ENCODE measurements at regions not wholly inside any gene's neighbourhood (a gene's known extent, or its start where the extent isn't known, plus 50 kb on each side); places are given as distances from the start of the nearest gene placed in this dataset.

DNA sequence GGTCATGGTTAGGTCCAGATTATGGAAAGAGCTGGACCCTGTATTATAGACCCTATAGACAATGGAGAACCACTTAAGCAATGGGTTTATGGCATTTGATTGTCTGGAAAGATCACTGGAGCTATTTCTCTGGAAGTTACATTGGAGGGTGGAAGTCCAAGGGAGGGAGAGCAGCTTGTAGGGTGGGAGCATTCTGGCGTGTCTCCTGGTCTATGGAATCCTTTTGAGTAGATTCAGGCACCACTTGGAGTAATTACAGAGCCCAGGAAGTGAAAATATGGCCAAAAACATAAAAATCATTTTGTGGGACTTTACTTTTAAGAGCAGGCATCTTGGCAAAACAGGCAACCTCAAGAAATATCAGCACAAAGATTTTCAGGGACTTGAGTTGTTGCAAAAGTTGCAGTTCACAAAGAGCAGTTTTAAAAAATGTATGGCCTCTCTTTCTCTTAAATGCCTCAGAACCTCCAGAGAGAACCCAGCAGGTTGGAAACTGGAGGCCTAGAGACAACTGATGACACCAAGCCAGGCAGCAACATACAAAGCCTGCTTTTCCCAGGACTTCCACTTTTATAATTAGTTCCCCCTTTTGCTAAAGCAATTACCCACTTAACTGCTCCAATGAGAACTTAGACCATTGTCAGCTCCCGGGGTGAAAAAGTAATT lies 331.0 kb downstream of the MYCN start:
- no peak overlapping the region for H3K27ac ChIP-seq (ENCODE audit: low read length)
- no peaks in the 10 kb centered on the region for H3F3A ChIP-seq (ENCODE audit: insufficient read depth, low read length, poor library complexity, severe bottlenecking)
- H3K27me3 ChIP-seq (ENCODE audit: insufficient read depth, low read depth, low read length): no peaks in the 10 kb centered on the region
- H3K9me2 ChIP-seq (ENCODE audit: insufficient read depth, low read length): no peaks in the 10 kb centered on the region
- H3K4me3 ChIP-seq (ENCODE audit: low read length): no peak overlapping the region
- H3K9ac ChIP-seq (ENCODE audit: low read length): no peak overlapping the region
- H2AFZ ChIP-seq (ENCODE audit: low read depth, low read length): no peak overlapping the region
- no peaks in the 10 kb centered on the region for H3K36me3 ChIP-seq (ENCODE audit: insufficient read depth, low read length)
- H4K20me1 ChIP-seq (ENCODE audit: insufficient read depth): no peaks in the 10 kb centered on the region
- H3K9me3 ChIP-seq (ENCODE audit: low read length): no peaks in the 10 kb centered on the region
- TF ChIP-seq RAD21 (conservative IDR thresholded peaks at IDR 0.05): no peak
- H3K79me2 ChIP-seq (replicated peaks; ENCODE audit: insufficient read depth, low read length): no peaks in the 10 kb centered on the region
- no peak overlapping the region for H3K4me2 ChIP-seq (ENCODE audit: low read length)

DNA sequence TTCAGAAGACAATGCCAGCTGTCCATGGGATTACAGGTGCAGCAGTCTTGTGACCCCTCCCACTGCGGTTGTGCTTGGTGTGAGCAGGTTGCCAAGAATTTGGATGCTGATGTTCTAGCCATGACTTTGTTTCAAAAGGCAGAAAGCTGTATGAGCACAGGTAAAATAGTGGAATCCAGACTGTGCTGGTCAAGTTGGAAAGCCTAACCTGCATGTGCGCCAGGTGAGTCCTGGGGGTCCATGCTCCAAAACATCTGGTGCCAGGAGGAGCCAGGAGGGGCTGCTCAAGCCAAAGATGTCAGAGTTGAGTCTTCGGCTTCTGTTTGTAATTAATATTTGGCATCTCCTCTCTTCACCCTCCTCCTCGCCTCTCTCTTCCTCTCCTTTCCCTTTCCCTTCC lies 330.1 kb downstream of the MYCN start:
- H3K27ac ChIP-seq (ENCODE audit: low read length): no peak overlapping the region
- no peak overlapping the region for H3K4me3 ChIP-seq (ENCODE audit: low read length)
- H4K20me1 ChIP-seq (ENCODE audit: insufficient read depth): no peaks in the 10 kb centered on the region

More for the DNA sequence above, 330.1 kb downstream of the MYCN start:
- Histone ChIP-seq H3K4me2 (ENCODE audit: low read length) (no peak overlapping the region), H3K9ac (ENCODE audit: low read length) (no peak overlapping the region), H3K36me3 (ENCODE audit: insufficient read depth, low read length) (no peaks in the 10 kb centered on the region), H2AFZ (ENCODE audit: low read depth, low read length) (no peak overlapping the region), H3K9me3 (ENCODE audit: low read length) (no peaks in the 10 kb centered on the region), H3K27me3 (ENCODE audit: insufficient read depth, low read depth, low read length) (no peaks in the 10 kb centered on the region), H3K9me2 (ENCODE audit: insufficient read depth, low read length) (no peaks in the 10 kb centered on the region), H3F3A (ENCODE audit: insufficient read depth, low read length, poor library complexity, severe bottlenecking) (no peaks in the 10 kb centered on the region), H3K79me2 (replicated peaks; ENCODE audit: insufficient read depth, low read length) (no peaks in the 10 kb centered on the region)
- TF ChIP-seq MXI1 (conservative IDR thresholded peaks at IDR 0.05; ENCODE audit: poor library complexity, severe bottlenecking) (no peak), POLR2AphosphoS5 (IDR thresholded peaks at IDR 0.05) (no peak), EP300 (conservative IDR thresholded peaks at IDR 0.05; ENCODE audit: poor library complexity, severe bottlenecking) (no peak), RAD21 (conservative IDR thresholded peaks at IDR 0.05) (no peak), EZH2 (IDR thresholded peaks at IDR 0.05; ENCODE audit: borderline replicate concordance, insufficient read depth, low read length, poor library complexity, severe bottlenecking) (no peak), TAF1 (IDR thresholded peaks at IDR 0.05; ENCODE audit: low read depth) (no peak), SMC3 (conservative IDR thresholded peaks at IDR 0.05; ENCODE audit: poor library complexity) (no peak)
- TF ChIP-seq, protein P1, sequence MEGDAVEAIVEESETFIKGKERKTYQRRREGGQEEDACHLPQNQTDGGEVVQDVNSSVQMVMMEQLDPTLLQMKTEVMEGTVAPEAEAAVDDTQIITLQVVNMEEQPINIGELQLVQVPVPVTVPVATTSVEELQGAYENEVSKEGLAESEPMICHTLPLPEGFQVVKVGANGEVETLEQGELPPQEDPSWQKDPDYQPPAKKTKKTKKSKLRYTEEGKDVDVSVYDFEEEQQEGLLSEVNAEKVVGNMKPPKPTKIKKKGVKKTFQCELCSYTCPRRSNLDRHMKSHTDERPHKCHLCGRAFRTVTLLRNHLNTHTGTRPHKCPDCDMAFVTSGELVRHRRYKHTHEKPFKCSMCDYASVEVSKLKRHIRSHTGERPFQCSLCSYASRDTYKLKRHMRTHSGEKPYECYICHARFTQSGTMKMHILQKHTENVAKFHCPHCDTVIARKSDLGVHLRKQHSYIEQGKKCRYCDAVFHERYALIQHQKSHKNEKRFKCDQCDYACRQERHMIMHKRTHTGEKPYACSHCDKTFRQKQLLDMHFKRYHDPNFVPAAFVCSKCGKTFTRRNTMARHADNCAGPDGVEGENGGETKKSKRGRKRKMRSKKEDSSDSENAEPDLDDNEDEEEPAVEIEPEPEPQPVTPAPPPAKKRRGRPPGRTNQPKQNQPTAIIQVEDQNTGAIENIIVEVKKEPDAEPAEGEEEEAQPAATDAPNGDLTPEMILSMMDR (IDR thresholded peaks at IDR 0.05; ENCODE audit: poor library complexity, severe bottlenecking): no peak
- TF ChIP-seq, protein P2, sequence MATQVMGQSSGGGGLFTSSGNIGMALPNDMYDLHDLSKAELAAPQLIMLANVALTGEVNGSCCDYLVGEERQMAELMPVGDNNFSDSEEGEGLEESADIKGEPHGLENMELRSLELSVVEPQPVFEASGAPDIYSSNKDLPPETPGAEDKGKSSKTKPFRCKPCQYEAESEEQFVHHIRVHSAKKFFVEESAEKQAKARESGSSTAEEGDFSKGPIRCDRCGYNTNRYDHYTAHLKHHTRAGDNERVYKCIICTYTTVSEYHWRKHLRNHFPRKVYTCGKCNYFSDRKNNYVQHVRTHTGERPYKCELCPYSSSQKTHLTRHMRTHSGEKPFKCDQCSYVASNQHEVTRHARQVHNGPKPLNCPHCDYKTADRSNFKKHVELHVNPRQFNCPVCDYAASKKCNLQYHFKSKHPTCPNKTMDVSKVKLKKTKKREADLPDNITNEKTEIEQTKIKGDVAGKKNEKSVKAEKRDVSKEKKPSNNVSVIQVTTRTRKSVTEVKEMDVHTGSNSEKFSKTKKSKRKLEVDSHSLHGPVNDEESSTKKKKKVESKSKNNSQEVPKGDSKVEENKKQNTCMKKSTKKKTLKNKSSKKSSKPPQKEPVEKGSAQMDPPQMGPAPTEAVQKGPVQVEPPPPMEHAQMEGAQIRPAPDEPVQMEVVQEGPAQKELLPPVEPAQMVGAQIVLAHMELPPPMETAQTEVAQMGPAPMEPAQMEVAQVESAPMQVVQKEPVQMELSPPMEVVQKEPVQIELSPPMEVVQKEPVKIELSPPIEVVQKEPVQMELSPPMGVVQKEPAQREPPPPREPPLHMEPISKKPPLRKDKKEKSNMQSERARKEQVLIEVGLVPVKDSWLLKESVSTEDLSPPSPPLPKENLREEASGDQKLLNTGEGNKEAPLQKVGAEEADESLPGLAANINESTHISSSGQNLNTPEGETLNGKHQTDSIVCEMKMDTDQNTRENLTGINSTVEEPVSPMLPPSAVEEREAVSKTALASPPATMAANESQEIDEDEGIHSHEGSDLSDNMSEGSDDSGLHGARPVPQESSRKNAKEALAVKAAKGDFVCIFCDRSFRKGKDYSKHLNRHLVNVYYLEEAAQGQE (IDR thresholded peaks at IDR 0.05; ENCODE audit: borderline replicate concordance): no peak
